HG02642 (cell line): ENCODE measurements at regions not wholly inside any gene's neighbourhood (a gene's known extent, or its start where the extent isn't known, plus 50 kb on each side); places are given as distances from the start of the nearest gene placed in this dataset.

Experiments
- ATAC-seq: cut with Tn5 transposase; IDR thresholded peaks from one replicate; pipeline ENCODE4 v1.9.1; 2021; ENCODE audit warnings: mild to moderate bottlenecking; ENCODE audit not compliant: unreplicated experiment, poor library complexity

- ATAC-seq = no peak
Observed at GRCh38 chr14:35992816-35993683, 166.9 kb downstream of the BRMS1L start.

DNA sequence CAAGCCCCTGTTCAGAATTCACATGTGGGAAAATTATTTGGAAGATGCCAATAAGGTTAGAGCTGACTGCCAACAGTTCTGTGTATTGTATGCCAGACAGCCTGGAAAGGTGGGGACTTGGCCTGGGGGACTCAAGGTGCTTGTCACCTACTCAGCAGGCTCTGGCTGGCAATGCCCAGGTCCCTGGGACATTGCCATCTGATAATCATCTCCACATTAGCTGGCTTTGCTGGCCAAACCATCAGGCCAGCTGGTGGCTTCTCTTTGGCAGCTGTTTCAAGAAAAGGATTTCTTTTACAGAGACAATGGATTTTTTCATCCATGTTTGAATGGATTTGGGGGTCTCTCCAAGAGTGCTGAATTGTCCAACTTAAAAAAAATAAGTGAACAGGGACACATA is 165.2 kb downstream of the BRMS1L start:
- no peak for ATAC-seq

DNA sequence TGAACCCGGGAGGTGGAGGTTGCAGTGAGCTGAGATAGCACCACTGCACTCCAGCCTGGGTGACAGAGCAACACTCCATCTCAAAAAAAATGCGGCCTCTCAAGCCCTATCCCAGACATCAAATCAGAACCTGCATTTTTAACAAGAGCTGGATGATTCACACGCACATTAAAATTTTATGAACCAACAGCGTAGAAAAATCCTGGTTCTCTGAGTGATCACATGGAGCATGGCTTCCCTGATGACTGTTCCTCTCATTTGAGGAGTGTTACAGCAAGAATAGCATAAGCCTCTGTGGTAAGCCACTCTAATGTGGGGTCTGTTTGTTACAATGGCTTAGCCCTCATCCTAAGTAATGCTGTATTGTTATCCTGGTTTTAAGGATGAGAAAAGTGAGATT is 163.6 kb downstream of the BRMS1L start:
- ATAC-seq = no peak

- no peak for ATAC-seq
Observed at GRCh38 chr14:35988972-35989690, 163.0 kb downstream of the BRMS1L start.

GRCh38 chr14:35988550-35988949 is 162.4 kb downstream of the BRMS1L start:
- ATAC-seq = no peak

GRCh38 chr14:35987731-35988130 is 161.6 kb downstream of the BRMS1L start:
- ATAC-seq = no peak

DNA sequence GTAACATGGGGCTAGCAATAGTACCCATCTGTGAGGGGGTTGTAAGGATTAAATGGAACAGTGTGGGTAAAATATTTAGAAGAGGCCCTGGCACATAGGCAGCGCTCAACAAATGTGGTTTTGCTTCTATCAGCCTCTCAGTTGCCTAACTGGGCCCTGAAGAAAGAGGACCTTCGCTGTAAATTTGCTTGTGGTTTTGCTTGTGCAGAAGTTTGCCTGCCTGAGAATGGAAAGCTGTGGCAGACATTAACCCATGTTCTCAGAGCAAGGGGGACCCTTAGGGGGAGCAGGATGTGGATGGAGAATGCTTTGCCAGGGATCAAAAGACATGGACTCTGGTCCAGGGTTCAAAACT is 160.1 kb downstream of the BRMS1L start:
- ATAC-seq = peak; percentile 78

GRCh38 chr14:35985474-35986218 is 159.5 kb downstream of the BRMS1L start:
- peak; percentile 25 for ATAC-seq

- no peak for ATAC-seq
Observed at GRCh38 chr14:35979531-35979930, 153.4 kb downstream of the BRMS1L start.

DNA sequence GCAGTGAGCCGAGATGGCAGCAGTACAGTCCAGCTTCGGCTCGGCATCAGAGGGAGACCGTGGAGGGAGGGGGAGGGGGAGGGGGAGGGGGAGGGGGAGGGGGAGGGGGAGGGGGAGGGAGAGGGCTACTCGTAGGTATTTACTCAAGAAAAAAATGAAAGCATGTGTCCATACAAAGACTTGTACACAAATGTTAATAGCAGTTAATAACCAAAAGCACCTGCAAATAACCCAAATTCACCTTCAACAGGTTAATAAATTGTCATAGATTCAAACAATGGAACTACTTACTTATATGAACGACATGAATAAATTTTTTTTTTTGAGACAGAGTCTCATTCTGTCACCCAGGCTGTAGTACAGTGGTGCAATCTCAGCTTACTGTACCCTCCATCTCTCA is 152.4 kb downstream of the BRMS1L start:
- no peak for ATAC-seq

DNA sequence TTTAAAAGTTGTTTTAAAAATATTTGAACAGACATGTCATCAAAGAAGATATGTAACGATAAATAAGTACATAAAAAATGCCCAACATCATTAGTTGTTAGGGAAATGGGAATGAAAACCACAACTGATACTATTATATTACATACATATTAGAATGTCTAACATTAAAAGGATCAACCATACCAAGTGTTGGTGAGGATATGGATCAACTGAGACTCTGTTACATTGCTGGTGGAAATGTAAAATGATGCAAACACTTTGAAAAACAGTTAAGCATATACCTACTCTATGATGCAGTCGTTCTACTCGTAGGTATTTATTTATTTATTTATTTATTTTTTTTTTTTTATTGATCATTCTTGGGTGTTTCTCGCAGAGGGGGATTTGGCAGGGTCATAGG is 149.7 kb downstream of the BRMS1L start:
- no peak for ATAC-seq

GRCh38 chr14:35973770-35974169 is 147.6 kb downstream of the BRMS1L start:
- no peak for ATAC-seq

GRCh38 chr14:35971965-35972630 is 146.0 kb downstream of the BRMS1L start:
- ATAC-seq = no peak

DNA sequence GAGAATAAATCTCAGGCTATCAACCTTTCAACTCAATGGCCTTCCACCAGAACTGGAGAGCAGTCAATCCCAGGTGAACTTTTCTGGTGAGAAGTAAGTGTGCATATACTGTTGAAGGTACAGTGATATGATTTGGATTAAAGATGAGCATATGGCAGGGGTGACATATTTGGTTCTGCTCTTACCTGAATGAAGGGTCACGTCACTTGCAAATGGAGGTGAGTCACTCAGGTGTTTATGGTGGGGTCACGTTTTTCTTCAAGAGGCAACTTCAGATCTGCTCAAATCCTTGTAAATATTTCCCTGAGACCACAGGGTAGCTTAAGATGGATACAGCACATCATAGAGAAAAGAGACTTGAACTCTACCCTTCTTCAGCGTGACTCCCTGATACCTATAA is 143.2 kb downstream of the BRMS1L start:
- no peak for ATAC-seq

- no peak for ATAC-seq
Observed at GRCh38 chr14:35965400-35965799, 139.3 kb downstream of the BRMS1L start.

- no peak for ATAC-seq
Observed at GRCh38 chr14:35964697-35965286, 138.7 kb downstream of the BRMS1L start.

DNA sequence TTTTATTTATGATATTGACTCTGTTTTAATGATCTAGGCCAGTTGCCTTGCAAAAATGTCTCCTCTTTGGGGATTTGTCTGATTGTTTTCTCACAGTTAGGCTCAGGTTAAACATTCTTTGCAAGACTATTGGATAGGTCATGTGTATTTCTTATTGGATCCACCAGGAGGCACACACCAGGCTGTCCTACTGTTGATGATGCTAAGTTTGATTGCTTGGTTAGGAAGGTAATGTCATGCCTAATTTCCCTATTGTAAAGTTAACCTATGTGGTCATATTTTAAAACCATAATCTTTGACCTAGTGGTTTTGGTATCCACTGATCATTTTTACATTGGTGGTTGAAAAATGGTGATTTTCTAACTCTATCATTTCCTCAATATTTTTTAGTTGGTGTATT is 137.1 kb downstream of the BRMS1L start:
- peak; percentile 64 for ATAC-seq

GRCh38 chr14:35961697-35962274 is 135.6 kb downstream of the BRMS1L start:
- ATAC-seq = no peak

DNA sequence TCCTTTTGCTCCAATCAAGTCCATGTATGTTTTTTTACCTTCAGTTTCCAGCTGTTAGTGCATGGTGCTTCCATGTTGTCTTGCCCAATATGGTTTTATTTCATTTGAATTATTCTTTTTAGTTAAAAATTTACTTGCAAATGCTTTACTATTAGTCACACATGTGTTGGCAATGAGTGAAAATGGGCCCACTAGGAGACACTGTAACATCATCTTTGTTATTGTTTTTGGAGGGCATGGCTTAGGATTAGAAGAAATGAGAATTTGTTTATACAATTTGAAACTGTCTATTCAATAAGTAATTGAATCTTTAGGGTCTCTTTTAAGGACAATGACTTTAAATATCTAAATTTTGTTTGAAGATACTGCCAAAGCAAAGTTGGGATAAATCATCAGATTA is 133.7 kb downstream of the BRMS1L start:
- no peak for ATAC-seq

DNA sequence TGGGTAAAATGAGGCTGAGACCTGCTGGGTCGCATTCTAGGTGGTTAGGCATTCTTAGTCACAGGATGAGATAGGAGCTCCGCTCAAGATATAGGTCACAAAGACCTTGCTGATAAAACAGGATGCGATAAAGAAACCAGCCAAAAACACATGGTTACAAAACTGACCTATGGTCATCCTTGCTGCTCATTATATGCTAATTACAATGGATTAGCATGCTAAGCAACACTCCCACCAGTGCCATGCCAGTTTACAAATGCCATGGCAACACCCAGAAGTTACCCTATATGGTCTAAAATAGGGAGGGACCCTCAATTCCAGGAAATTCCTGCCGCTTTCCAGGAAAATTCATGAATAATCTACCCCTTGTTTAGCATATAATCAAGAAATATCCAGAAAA is 132.4 kb downstream of the BRMS1L start:
- no peak for ATAC-seq
